ENCODE measurements at regions not wholly inside any gene's neighbourhood (a gene's known extent, or its start where the extent isn't known, plus 50 kb on each side); places are given as distances from the start of the nearest gene placed in this dataset.

- H2AK5ac ChIP-seq (ENCODE audit: low read length) = no peak overlapping the region
Measured at GRCh38 chr2:66228128-66228547, 206.8 kb upstream of the MEIS1 start.

GRCh38 chr2:66217039-66217585 is 217.8 kb upstream of the MEIS1 start:
- Histone ChIP-seq H3K9me3 (ENCODE audit: insufficient read depth, low read depth, low read length) (no peaks in the 10 kb centered on the region), H2BK5ac (ENCODE audit: low read depth, low read length, poor library complexity) (no peak overlapping the region), H3K27ac (ENCODE audit: low read depth, low read length) (no peak overlapping the region), H3K79me2 (ENCODE audit: control insufficient read depth, insufficient read depth, low read length, poor library complexity) (no peaks in the 10 kb centered on the region), H3K4ac (ENCODE audit: low read depth, low read length) (no peak overlapping the region), H3K4me3 (ENCODE audit: low read depth, low read length) (no peak overlapping the region), H3K18ac (ENCODE audit: low read length) (no peak overlapping the region), H3K36me3 (ENCODE audit: control insufficient read depth in 1 of 2, insufficient read depth in 2 of 2, low read length in 2 of 2) (no peaks in the 10 kb centered on the region), H2AK5ac (ENCODE audit: low read length) (no peak overlapping the region), H3K4me1 (ENCODE audit: control insufficient read depth in 1 of 2, insufficient read depth in 2 of 2, low read length in 2 of 2) (no peaks in the 10 kb centered on the region), H2BK120ac (ENCODE audit: insufficient read depth, low read length, poor library complexity) (no peak overlapping the region), H3K14ac (ENCODE audit: low read length) (no peak overlapping the region), H3K4me2 (ENCODE audit: low read length) (no peak overlapping the region), H4K8ac (ENCODE audit: low read depth, low read length) (no peak overlapping the region), H3K9ac (ENCODE audit: low read length) (no peak overlapping the region), H4K91ac (ENCODE audit: low read depth, low read length) (no peak overlapping the region), H4K12ac (ENCODE audit: low read depth, low read length) (no peak overlapping the region), H2BK12ac (ENCODE audit: low read length) (no peak overlapping the region), H3K79me1 (ENCODE audit: low read length) (no peaks in the 10 kb centered on the region), H2AFZ (ENCODE audit: insufficient read depth, low read length, poor library complexity) (no peak overlapping the region), H3K23ac (ENCODE audit: low read length) (no peak overlapping the region), H3K27me3 (ENCODE audit: insufficient read depth, low read length) (no peaks in the 10 kb centered on the region)
- DNase-seq = no peak
- no CpG with 5 or more reads among the region's 8 CpGs for WGBS (ENCODE audit: extremely low coverage, insufficient coverage, insufficient read length)

More at GRCh38 chr2:66228128-66228547, 206.8 kb upstream of the MEIS1 start:
- no peaks in the 10 kb centered on the region for H3K4me1 ChIP-seq (ENCODE audit: control insufficient read depth in 1 of 2, insufficient read depth in 2 of 2, low read length in 2 of 2)
- no CpG with 5 or more reads among the region's 4 CpGs for WGBS (ENCODE audit: extremely low coverage, insufficient coverage, insufficient read length)
- H3K18ac ChIP-seq (ENCODE audit: low read length) = no peak overlapping the region
- H4K91ac ChIP-seq (ENCODE audit: low read depth, low read length) = no peak overlapping the region
- no peak overlapping the region for H2BK12ac ChIP-seq (ENCODE audit: low read length)
- no peak overlapping the region for H4K8ac ChIP-seq (ENCODE audit: low read depth, low read length)
- no peaks in the 10 kb centered on the region for H3K27me3 ChIP-seq (ENCODE audit: insufficient read depth, low read length)
- H4K12ac ChIP-seq (ENCODE audit: low read depth, low read length) = no peak overlapping the region
- H2BK5ac ChIP-seq (ENCODE audit: low read depth, low read length, poor library complexity) = no peak overlapping the region
- H3K4me2 ChIP-seq (ENCODE audit: low read length) = no peak overlapping the region
- no peak overlapping the region for H3K23ac ChIP-seq (ENCODE audit: low read length)
- H3K9me3 ChIP-seq (ENCODE audit: insufficient read depth, low read depth, low read length) = no peaks in the 10 kb centered on the region
- no peak overlapping the region for H3K27ac ChIP-seq (ENCODE audit: low read depth, low read length)
- DNase-seq = no peak
- no peak overlapping the region for H2AFZ ChIP-seq (ENCODE audit: insufficient read depth, low read length, poor library complexity)
- no peak overlapping the region for H3K9ac ChIP-seq (ENCODE audit: low read length)
- H2BK120ac ChIP-seq (ENCODE audit: insufficient read depth, low read length, poor library complexity) = no peak overlapping the region
- no peak overlapping the region for H3K14ac ChIP-seq (ENCODE audit: low read length)
- H3K79me1 ChIP-seq (ENCODE audit: low read length) = no peaks in the 10 kb centered on the region
- no peak overlapping the region for H3K4me3 ChIP-seq (ENCODE audit: low read depth, low read length)
- H3K79me2 ChIP-seq (ENCODE audit: control insufficient read depth, insufficient read depth, low read length, poor library complexity) = no peaks in the 10 kb centered on the region
- no peaks in the 10 kb centered on the region for H3K36me3 ChIP-seq (ENCODE audit: control insufficient read depth in 1 of 2, insufficient read depth in 2 of 2, low read length in 2 of 2)
- no peak overlapping the region for H3K4ac ChIP-seq (ENCODE audit: low read depth, low read length)

- H3K18ac ChIP-seq (ENCODE audit: low read length) = no peak overlapping the region
- H4K12ac ChIP-seq (ENCODE audit: low read depth, low read length) = no peak overlapping the region
- H3K36me3 ChIP-seq (ENCODE audit: control insufficient read depth in 1 of 2, insufficient read depth in 2 of 2, low read length in 2 of 2) = no peaks in the 10 kb centered on the region
- no peaks in the 10 kb centered on the region for H3K9me3 ChIP-seq (ENCODE audit: insufficient read depth, low read depth, low read length)
- no peak overlapping the region for H3K9ac ChIP-seq (ENCODE audit: low read length)
- no peak overlapping the region for H3K23ac ChIP-seq (ENCODE audit: low read length)
- no peak overlapping the region for H3K27ac ChIP-seq (ENCODE audit: low read depth, low read length)
- WGBS (ENCODE audit: extremely low coverage, insufficient coverage, insufficient read length) = no CpG with 5 or more reads among the region's 3 CpGs
- H4K91ac ChIP-seq (ENCODE audit: low read depth, low read length) = no peak overlapping the region
- no peaks in the 10 kb centered on the region for H3K79me2 ChIP-seq (ENCODE audit: control insufficient read depth, insufficient read depth, low read length, poor library complexity)
- no peak overlapping the region for H2BK5ac ChIP-seq (ENCODE audit: low read depth, low read length, poor library complexity)
- H3K4me3 ChIP-seq (ENCODE audit: low read depth, low read length) = no peak overlapping the region
- H2BK120ac ChIP-seq (ENCODE audit: insufficient read depth, low read length, poor library complexity) = no peak overlapping the region
- no peak overlapping the region for H2AFZ ChIP-seq (ENCODE audit: insufficient read depth, low read length, poor library complexity)
- no peak overlapping the region for H3K4ac ChIP-seq (ENCODE audit: low read depth, low read length)
- H3K79me1 ChIP-seq (ENCODE audit: low read length) = no peaks in the 10 kb centered on the region
- H3K4me2 ChIP-seq (ENCODE audit: low read length) = no peak overlapping the region
- peak in 1 of 2 donors; percentile 50 for DNase-seq
- H3K27me3 ChIP-seq (ENCODE audit: insufficient read depth, low read length) = no peaks in the 10 kb centered on the region
- no peaks in the 10 kb centered on the region for H3K4me1 ChIP-seq (ENCODE audit: control insufficient read depth in 1 of 2, insufficient read depth in 2 of 2, low read length in 2 of 2)
- H4K8ac ChIP-seq (ENCODE audit: low read depth, low read length) = no peak overlapping the region
- H2BK12ac ChIP-seq (ENCODE audit: low read length) = no peak overlapping the region
- no peak overlapping the region for H3K14ac ChIP-seq (ENCODE audit: low read length)
- no peak overlapping the region for H2AK5ac ChIP-seq (ENCODE audit: low read length)
Measured at GRCh38 chr2:66212749-66213148, 222.2 kb upstream of the MEIS1 start.

- H3K4me2 ChIP-seq (ENCODE audit: low read length) = no peak overlapping the region
- H3K27me3 ChIP-seq (ENCODE audit: insufficient read depth, low read length) = no peaks in the 10 kb centered on the region
- H4K91ac ChIP-seq (ENCODE audit: low read depth, low read length) = no peak overlapping the region
- no peak overlapping the region for H3K23ac ChIP-seq (ENCODE audit: low read length)
- no peaks in the 10 kb centered on the region for H3K4me1 ChIP-seq (ENCODE audit: control insufficient read depth in 1 of 2, insufficient read depth in 2 of 2, low read length in 2 of 2)
- H3K79me2 ChIP-seq (ENCODE audit: control insufficient read depth, insufficient read depth, low read length, poor library complexity) = no peaks in the 10 kb centered on the region
- peaks cover 2% of the 10 kb centered on the region for H3K9me3 ChIP-seq (ENCODE audit: insufficient read depth, low read depth, low read length)
- DNase-seq = no peak
- H2AK5ac ChIP-seq (ENCODE audit: low read length) = no peak overlapping the region
- H4K8ac ChIP-seq (ENCODE audit: low read depth, low read length) = no peak overlapping the region
- no peaks in the 10 kb centered on the region for H3K79me1 ChIP-seq (ENCODE audit: low read length)
- H3K27ac ChIP-seq (ENCODE audit: low read depth, low read length) = no peak overlapping the region
- no CpG with 5 or more reads among the region's 2 CpGs for WGBS (ENCODE audit: extremely low coverage, insufficient coverage, insufficient read length)
- H2AFZ ChIP-seq (ENCODE audit: insufficient read depth, low read length, poor library complexity) = no peak overlapping the region
- no peak overlapping the region for H3K18ac ChIP-seq (ENCODE audit: low read length)
- H3K9ac ChIP-seq (ENCODE audit: low read length) = no peak overlapping the region
- H4K12ac ChIP-seq (ENCODE audit: low read depth, low read length) = no peak overlapping the region
- no peak overlapping the region for H3K14ac ChIP-seq (ENCODE audit: low read length)
- no peak overlapping the region for H2BK120ac ChIP-seq (ENCODE audit: insufficient read depth, low read length, poor library complexity)
- no peak overlapping the region for H2BK12ac ChIP-seq (ENCODE audit: low read length)
- no peak overlapping the region for H2BK5ac ChIP-seq (ENCODE audit: low read depth, low read length, poor library complexity)
- no peaks in the 10 kb centered on the region for H3K36me3 ChIP-seq (ENCODE audit: control insufficient read depth in 1 of 2, insufficient read depth in 2 of 2, low read length in 2 of 2)
- no peak overlapping the region for H3K4me3 ChIP-seq (ENCODE audit: low read depth, low read length)
- no peak overlapping the region for H3K4ac ChIP-seq (ENCODE audit: low read depth, low read length)
Measured at GRCh38 chr2:66202586-66202985, 232.3 kb upstream of the MEIS1 start.
